Activated B cell treated with CpG ODN at 0.5 μM for 24 hours (primary cell): ENCODE measurements at regions not wholly inside any gene's neighbourhood (a gene's known extent, or its start where the extent isn't known, plus 50 kb on each side); places are given as distances from the start of the nearest gene placed in this dataset.
A peak's percentile ranks its signal among the peaks of the same experiment; 100 is the strongest.

Experiments used
- ATAC-seq: fragments of 200-7000 bp; cut with Tn5 transposase; one replicate; pipeline ENCODE4 v1.10.0; 2021; ENCODE audit warnings: low read depth, mild to moderate bottlenecking, moderate library complexity
- CTCF ChIA-PET: fragments of 350-600 bp; sonication (Branson Sonifier 250); formaldehyde crosslinking; loops from one replicate; lab custom pipeline; 2021; ENCODE audit warnings: antibody characterized with exemption; lab: Charles Lee
- POLR2A ChIA-PET: fragments of 350-600 bp; sonication (Branson Sonifier 250); formaldehyde crosslinking; loops from one replicate; lab custom pipeline; 2021; ENCODE audit warnings: antibody characterized with exemption; lab: Charles Lee
- DNase-seq: peaks from one replicate; pipeline ENCODE4 v3.0.0; 2022
- H3K27ac Mint-ChIP-seq: one replicate; pipeline ENCODE4 v1.8.0; 2020; ENCODE audit warnings: mixed read lengths
- H3K27me3 Mint-ChIP-seq: one replicate; pipeline ENCODE4 v1.8.0; 2021; ENCODE audit warnings: mixed read lengths
- H3K36me3 Mint-ChIP-seq: one replicate; pipeline ENCODE4 v1.8.0; 2021; ENCODE audit warnings: low read depth, mixed read lengths
- H3K4me1 Mint-ChIP-seq: one replicate; pipeline ENCODE4 v1.8.0; 2021; ENCODE audit warnings: mixed read lengths
- H3K4me3 Mint-ChIP-seq: one replicate; pipeline ENCODE4 v1.8.0; 2020; ENCODE audit warnings: mild to moderate bottlenecking, mixed read lengths
- H3K9me3 Mint-ChIP-seq: one replicate; pipeline ENCODE4 v1.8.0; 2020; ENCODE audit warnings: mixed read lengths
- intact Hi-C: fragments of 100-400 bp; cut with micrococcal nuclease; formaldehyde crosslinking; loops from one replicate; pipeline ENCODE4 v1.15.1; 2024
- TF ChIP-seq, protein P1 (sequence below): fragments of 200-600 bp; IDR thresholded peaks from one replicate; pipeline ENCODE4 v1.8.0; 2022; ENCODE audit warnings: antibody characterized with exemption, mild to moderate bottlenecking

DNA sequence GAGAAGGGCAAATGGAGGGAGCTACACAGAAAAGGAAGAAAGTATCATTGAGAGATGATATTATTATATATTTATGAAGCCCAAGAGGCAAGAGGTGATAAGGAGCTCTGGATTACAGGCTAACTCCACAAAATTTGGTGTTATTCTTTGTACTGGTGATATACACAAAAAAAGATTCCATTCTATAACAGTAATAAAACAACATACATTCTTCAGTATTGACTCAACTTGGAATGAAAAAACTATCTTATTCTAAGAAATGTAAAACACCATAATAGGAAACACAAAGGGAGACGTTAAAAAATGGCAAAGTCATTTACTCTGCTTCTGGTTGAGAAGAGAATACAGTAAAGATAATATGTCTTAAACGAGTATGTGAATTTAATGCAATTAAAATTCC is 99.4 kb downstream of the TEX35 start:
- ATAC-seq = no peak
- POLR2A ChIA-PET = interaction anchor here (0.5 to 1.8 kb wide), 8 partner anchors 11 to 201 kb away, joined by 3 to 8 read pairs (median 4); no protein-coding TSS in a partner anchor
- Mint-ChIP-seq H3K36me3 (peaks cover 1% of the 10 kb centered on the region), H3K9me3 (no peaks in the 10 kb centered on the region), H3K4me1 (peaks cover 76% of the 10 kb centered on the region), H3K27ac (no peak overlapping the region), H3K4me3 (no peak overlapping the region), H3K27me3 (no peaks in the 10 kb centered on the region)
- CTCF ChIA-PET = interaction anchor here (2.1 kb wide), 1 partner anchor 69 kb away, joined by 12 read pairs; no protein-coding TSS in a partner anchor
- no peak for DNase-seq
- intact Hi-C loops = loop anchor here (2.0 kb wide), 1 partner anchor 15 kb away; no protein-coding TSS in a partner anchor
- TF ChIP-seq, protein P1, sequence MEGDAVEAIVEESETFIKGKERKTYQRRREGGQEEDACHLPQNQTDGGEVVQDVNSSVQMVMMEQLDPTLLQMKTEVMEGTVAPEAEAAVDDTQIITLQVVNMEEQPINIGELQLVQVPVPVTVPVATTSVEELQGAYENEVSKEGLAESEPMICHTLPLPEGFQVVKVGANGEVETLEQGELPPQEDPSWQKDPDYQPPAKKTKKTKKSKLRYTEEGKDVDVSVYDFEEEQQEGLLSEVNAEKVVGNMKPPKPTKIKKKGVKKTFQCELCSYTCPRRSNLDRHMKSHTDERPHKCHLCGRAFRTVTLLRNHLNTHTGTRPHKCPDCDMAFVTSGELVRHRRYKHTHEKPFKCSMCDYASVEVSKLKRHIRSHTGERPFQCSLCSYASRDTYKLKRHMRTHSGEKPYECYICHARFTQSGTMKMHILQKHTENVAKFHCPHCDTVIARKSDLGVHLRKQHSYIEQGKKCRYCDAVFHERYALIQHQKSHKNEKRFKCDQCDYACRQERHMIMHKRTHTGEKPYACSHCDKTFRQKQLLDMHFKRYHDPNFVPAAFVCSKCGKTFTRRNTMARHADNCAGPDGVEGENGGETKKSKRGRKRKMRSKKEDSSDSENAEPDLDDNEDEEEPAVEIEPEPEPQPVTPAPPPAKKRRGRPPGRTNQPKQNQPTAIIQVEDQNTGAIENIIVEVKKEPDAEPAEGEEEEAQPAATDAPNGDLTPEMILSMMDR = no peak

DNA sequence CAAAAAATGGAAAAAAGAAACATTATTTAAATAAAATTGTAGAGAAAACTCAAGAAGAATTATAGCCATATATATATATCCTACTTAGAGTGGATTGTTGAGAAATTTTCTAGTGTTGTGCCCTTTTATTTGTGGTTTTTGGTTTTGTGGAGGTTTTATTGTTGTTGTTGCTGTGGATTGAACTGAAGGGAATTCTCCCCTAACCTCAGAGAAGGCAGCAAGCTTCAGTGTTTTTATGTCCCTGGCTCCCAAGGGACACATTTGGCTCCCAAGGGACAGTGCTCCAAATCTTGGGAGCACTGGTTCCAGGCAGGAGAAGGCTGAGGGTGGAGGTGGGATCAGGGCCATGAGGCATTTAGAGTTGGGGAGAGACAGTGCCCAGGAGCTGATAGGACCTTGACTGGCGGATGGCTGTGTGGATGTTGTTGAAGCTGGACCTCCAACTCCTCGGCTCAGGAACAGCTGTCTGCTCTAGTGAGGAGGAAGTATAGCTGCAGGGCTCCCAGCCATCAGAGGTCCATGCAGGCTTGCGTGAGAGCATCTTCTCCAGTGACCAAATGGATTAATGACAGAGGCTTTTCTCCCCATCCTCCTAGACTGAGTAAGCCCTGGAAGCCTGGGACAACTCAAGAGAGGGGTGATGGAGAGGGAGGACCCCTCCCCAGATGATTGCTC is 100.5 kb downstream of the TEX35 start:
- ChIA-PET CTCF (interaction anchor here (1.3 kb wide), 1 partner anchor 70 kb away, joined by 4 read pairs; no protein-coding TSS in a partner anchor), POLR2A (interaction anchor here (0.7 to 1.2 kb wide), 2 partner anchors 9 to 34 kb away, joined by 3 read pairs; no protein-coding TSS in a partner anchor)
- Mint-ChIP-seq H3K4me3 (no peak overlapping the region), H3K4me1 (peaks cover 72% of the 10 kb centered on the region), H3K27me3 (no peaks in the 10 kb centered on the region), H3K27ac (peak overlapping the region; percentile 50), H3K36me3 (peaks cover 1% of the 10 kb centered on the region), H3K9me3 (no peaks in the 10 kb centered on the region)
- TF ChIP-seq, protein P1 = no peak
- DNase-seq (no peak), ATAC-seq (no peak)
- intact Hi-C loops = loop anchor here (2.0 kb wide), 1 partner anchor 13 kb away; no protein-coding TSS in a partner anchor

DNA sequence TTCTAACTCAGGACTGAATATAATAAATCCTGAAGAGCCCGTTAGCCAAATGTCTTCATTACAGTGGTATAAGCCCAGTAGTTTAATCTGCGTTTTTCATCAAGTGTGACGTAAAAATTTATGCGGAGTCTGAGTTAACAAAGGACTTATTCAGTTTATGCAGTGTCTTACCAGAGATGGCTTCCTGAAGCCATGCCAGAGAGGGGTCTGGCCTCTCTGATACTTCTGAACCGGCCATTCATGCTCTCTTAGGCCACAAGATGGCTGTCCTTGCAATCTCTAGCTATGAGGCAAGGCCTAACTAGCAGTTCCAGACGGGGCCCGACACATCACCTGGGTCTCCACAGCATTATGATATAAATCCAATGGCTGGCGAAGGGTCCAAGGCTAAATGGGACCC is 101.4 kb downstream of the TEX35 start:
- DNase-seq (no peak), ATAC-seq (no peak)
- Mint-ChIP-seq H3K27ac (no peak overlapping the region), H3K36me3 (peaks cover 1% of the 10 kb centered on the region), H3K4me3 (no peak overlapping the region), H3K4me1 (peaks cover 73% of the 10 kb centered on the region), H3K27me3 (no peaks in the 10 kb centered on the region), H3K9me3 (no peaks in the 10 kb centered on the region)
- intact Hi-C loops = no loop called here
- CTCF ChIA-PET = interaction anchor here (1.3 kb wide), 1 partner anchor 71 kb away, joined by 4 read pairs; no protein-coding TSS in a partner anchor
- POLR2A ChIA-PET = interaction anchor here (0.7 to 1.7 kb wide), 3 partner anchors 8 to 117 kb away, joined by 5 to 9 read pairs (median 6); no protein-coding TSS in a partner anchor
- TF ChIP-seq, protein P1 = no peak

DNA sequence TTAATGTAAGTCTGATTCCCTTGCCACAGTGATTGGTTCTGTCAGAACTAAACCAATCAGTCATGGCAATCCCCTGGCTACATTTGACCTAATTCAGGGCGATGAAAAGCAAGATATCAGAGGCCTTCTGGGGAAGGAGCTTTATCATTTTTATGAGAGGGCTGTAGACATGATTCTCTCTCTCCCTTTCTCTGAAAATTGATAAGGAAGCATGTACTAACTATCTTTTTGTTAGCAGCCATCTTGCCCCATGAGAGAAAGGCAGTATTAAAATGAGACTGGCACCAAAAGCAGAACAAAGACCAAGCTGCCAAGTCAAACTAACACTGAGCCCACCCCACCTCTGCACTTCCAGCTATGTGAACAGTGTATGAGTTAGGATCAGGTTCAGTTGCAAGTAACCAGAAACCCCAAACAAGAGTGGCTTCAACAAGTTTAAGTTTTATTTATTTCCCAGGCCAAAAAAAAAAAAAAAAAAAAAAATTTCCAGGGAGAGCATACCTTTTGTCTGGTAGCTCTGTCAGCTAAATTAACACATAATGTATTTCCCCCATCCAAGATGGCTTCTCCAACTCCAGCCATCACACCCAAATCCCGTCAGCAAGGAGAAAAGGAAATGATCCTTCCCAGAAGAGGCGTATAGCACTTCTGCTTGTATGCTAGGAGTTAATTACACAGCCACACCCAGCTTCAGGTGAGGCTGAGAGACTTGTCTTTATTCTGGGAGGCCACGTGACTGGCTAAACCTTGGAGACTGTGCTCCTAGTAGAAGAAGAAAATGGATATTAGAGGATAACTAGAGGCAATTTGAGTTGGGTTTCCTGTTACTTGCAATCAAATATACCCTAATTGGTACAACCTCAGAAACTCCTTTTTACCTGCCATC is 105.8 kb upstream of the RALGPS2 start:
- intact Hi-C loops = loop anchor here (1.0 kb wide), 2 partner anchors 11 to 76 kb away; no protein-coding TSS in a partner anchor
- Mint-ChIP-seq H3K27ac (peak overlapping the region; percentile 91), H3K27me3 (no peaks in the 10 kb centered on the region), H3K4me1 (peaks cover 58% of the 10 kb centered on the region), H3K9me3 (no peaks in the 10 kb centered on the region), H3K4me3 (peak overlapping the region; percentile 67), H3K36me3 (no peaks in the 10 kb centered on the region)
- TF ChIP-seq, protein P1 = no peak
- ChIA-PET CTCF (interaction anchor here (1.0 to 1.3 kb wide), 3 partner anchors 40 to 76 kb away, joined by 4 to 7 read pairs (median 5); no protein-coding TSS in a partner anchor), POLR2A (interaction anchor here (0.6 to 2.7 kb wide), 17 partner anchors 9 to 116 kb away, joined by 3 to 31 read pairs (median 6); partner anchors contain the start of gene RALGPS2)
- no peak for DNase-seq
- ATAC-seq = peak; percentile 98
